Heart right ventricle (tissue), 16 donors: ENCODE measurements at regions not wholly inside any gene's neighbourhood (a gene's known extent, or its start where the extent isn't known, plus 50 kb on each side); places are given as distances from the start of the nearest gene placed in this dataset.
A peak's percentile ranks its signal among the peaks of the same experiment; 100 is the strongest.

Experiments used
- ATAC-seq, 8 donors: fragments of 200-7000 bp; cut with Tn5 transposase; one replicate each; pipeline ENCODE4 v1.9.1; 2020; ENCODE audit warnings: mild to moderate bottlenecking in 8 of 8, moderate library complexity in 8 of 8, moderate number of reproducible peaks in 1 of 8
- DNase-seq, 2 donors: peaks; one replicate each; pipeline ENCODE4 v3.0.0-alpha.2; 2020
- H3K27ac ChIP-seq, 10 donors: fragments of 200-600 bp; sonication (generic) in 2 of 10; one replicate each; pipeline versions ENCODE4 v1.5.0 to v1.8.0; 2020 to 2022; ENCODE audit warnings: mild to moderate bottlenecking in 3 of 10
- H3K27me3 ChIP-seq, 7 donors: fragments of 200-600 bp; one replicate each; pipeline ENCODE4 v1.8.0; 2021 to 2022; ENCODE audit warnings: mild to moderate bottlenecking in 2 of 7
- H3K36me3 ChIP-seq, 9 donors: fragments of 200-600 bp; sonication (generic) in 1 of 9; one replicate each; pipeline versions ENCODE4 v1.5.0 to v1.8.0; 2020 to 2022; ENCODE audit warnings: mild to moderate bottlenecking in 2 of 9
- H3K4me1 ChIP-seq, 9 donors: fragments of 200-600 bp; sonication (generic) in 1 of 9; one replicate each; pipeline versions ENCODE4 v1.5.0 to v1.8.0; 2020 to 2022; ENCODE audit warnings: mild to moderate bottlenecking in 4 of 9
- H3K4me3 ChIP-seq, 10 donors: fragments of 200-600 bp; sonication (generic) in 2 of 10; one replicate each; pipeline versions ENCODE4 v1.5.0 to v1.8.0; 2020 to 2022; ENCODE audit warnings: mild to moderate bottlenecking in 7 of 10, moderate library complexity in 2 of 10
- H3K9me3 ChIP-seq, 11 donors: fragments of 200-600 bp in 10 of 11; sonication (generic) in 2 of 11; one replicate each; pipeline versions ENCODE4 v1.5.0 to v1.8.0; 2013 to 2022; ENCODE audit warnings: mild to moderate bottlenecking in 2 of 11, control low read depth in 1 of 11, moderate library complexity in 1 of 11
- CTCF ChIP-seq, 9 donors: fragments of 200-600 bp; sonication (generic) in 2 of 9; IDR thresholded peaks; one replicate each; pipeline versions ENCODE4 v1.5.0 to v1.8.0; 2021 to 2022; ENCODE audit warnings: antibody characterized with exemption in 9 of 9, mild to moderate bottlenecking in 5 of 9, moderate library complexity in 1 of 9
- WGBS, 2 donors: extraction: QIAGEN DNeasy Blood & Tissue Kit; methylation state at CpG; one replicate each; pipeline ENCODE4 v1.1.7; 2013; ENCODE audit warnings: inconsistent platforms in 1 of 2; 5-methylcytosine and 5-hydroxymethylcytosine counted together
- intact Hi-C, 10 donors: fragments of 100-400 bp; cut with DNase I; formaldehyde crosslinking; loops; one replicate each; pipeline versions ENCODE4 v1.11.1 to v1.14.2; 2022
- donor health status: Arrhythmogenic right ventricular cardiomyopathy.
- donor health status: ischemic (EF 13 %, LVEDD 7.1; RV severe dilation, severe dysfunction).
- donor health status: healthy with polysubstance abuse.
- donor health status: DM: no; HTN: yes; CAD: no.
- donor health status: DM: no; HTN: no; CAD: no.
- donor health status: ischemic (EF 25% LVEDD 6.9; RV normal size, moderate dysfunction).
- donor health status: ischemic (EF 25% LVEDD 5.7; RV mildly dilated, moderate dysfunction).
- donor health status: healthy.
- donor health status: DM: yes; HTN: yes; CAD: no.
- donor health status: Ischemic cardiomyopathy.
- donor health status: ischemic (EF 35%, LVEDD 5.7; RV mildly dilated, moderate dysfunction).
- donor health status: nonischemic (EF 11% LVEDD 7.7; RV severe dilation, severe dysfunction).
- donor health status: DM: yes; HTN: yes; CAD: no.
- donor health status: PGD.
- donor health status: ischemic (EF 29% LVEDD 5.4; RV normal size, mild dysfunction).
- donor health status: nonischemic (EF 23%, LVEDD 6.1; RV moderate dilation, normal function).

DNA sequence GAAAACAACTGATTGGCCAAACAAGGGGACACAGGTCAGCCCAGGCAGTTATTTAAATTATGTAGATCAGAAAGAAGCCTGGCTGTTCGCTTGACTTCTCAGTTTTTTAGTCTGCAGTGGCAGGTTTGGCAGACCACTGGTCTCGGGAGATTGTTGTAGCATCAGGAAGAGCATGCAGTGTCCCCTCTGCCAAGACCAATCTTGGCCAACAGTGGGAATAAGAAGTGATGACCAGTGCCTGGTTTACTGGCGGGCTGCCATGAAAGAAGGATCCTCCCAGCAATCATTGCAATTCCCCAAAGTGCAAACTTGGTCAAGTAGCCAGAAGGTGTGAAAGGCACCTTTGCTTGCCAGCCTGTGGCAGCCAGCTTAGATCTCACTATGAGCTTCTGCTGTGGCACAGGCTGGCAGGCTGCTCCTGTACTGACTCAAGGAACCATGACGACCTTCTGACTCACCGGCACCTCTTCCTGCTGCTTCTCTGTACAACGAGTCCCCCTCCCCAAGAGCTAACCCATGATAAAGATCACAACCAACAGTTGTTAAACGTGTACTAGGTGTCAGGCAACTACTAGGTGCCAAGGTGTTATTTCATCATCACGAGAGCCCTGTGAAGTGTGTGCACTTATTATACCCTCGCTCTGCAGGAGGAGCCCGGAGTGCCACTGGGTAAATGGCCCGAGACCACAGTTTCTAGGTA lies 76.8 kb upstream of the DUSP22 start:
- Histone ChIP-seq H3K36me3 (no peaks in the 10 kb centered on the region), H3K27me3 (peaks cover 0 to 32% (median 7%) of the 10 kb centered on the region in 7 donors), H3K9me3 (peaks cover 0 to 13% (median 0%) of the 10 kb centered on the region in 11 donors), H3K27ac (no peak overlapping the region), H3K4me1 (peaks cover 0 to 13% (median 0%) of the 10 kb centered on the region in 9 donors), H3K4me3 (no peak overlapping the region)
- no peak for TF ChIP-seq CTCF (IDR thresholded peaks at IDR 0.05)
- WGBS, 2 donors = 64 to 75% methylated on average over 11 of the region's 11 CpGs
- DNase-seq (no peak), ATAC-seq (peak in 2 of 8 donors; percentile 43 to 67)
- intact Hi-C loops = loop anchor here in 1 of 10 donors (10.0 kb wide), 1 partner anchor 189 kb away; no protein-coding TSS in a partner anchor

DNA sequence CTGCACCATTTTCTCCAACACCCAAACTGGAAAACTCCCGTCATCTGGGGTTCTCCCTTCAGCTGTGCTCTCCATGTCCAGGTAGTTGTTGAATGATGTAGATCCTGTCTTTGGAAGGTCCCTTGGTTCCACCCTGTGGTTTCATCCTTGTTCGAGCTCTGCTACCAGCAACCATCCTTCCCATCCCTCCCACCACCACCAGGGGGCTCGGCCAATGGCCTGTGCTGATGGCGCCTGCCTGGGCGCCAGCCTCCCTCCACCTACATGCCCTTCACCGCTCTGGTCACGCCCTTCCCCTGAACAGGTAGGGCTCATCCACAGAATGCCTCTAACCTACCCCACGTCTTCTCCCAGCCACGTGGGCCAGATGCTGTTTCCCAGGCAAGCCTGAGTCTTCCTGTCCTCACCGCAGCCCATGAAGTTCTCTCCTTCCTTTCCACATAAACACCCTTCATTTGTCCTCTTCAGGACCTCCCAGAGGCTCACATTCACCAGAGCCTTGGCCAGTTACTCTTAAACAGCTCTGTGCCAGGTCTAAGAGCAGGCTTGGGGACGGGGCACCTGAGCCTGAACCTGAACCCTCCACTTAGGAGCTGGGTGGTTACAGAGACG lies 75.1 kb upstream of the DUSP22 start:
- H3K4me3 ChIP-seq = no peak overlapping the region
- H3K27me3 ChIP-seq = peaks cover 0 to 28% (median 4%) of the 10 kb centered on the region in 7 donors
- H3K9me3 ChIP-seq = peaks cover 0 to 13% (median 0%) of the 10 kb centered on the region in 11 donors
- peaks cover 0 to 29% (median 0%) of the 10 kb centered on the region in 9 donors for H3K4me1 ChIP-seq
- 78 to 84% methylated on average over 12 of the region's 12 CpGs for WGBS, 2 donors
- intact Hi-C loops = loop anchor here in 1 of 10 donors (10.0 kb wide), 1 partner anchor 188 kb away; no protein-coding TSS in a partner anchor
- H3K36me3 ChIP-seq = no peaks in the 10 kb centered on the region
- TF ChIP-seq CTCF (IDR thresholded peaks at IDR 0.05) = peak in 8 of 9 donors; percentile 25 to 50 (median 41)
- DNase-seq (no peak), ATAC-seq (no peak)
- H3K27ac ChIP-seq = no peak overlapping the region

- intact Hi-C loops = loop anchor here in 1 of 10 donors (10.0 kb wide), 1 partner anchor 186 kb away; no protein-coding TSS in a partner anchor
- H3K4me1 ChIP-seq = peaks cover 0 to 29% (median 0%) of the 10 kb centered on the region in 9 donors
- 89 to 90% methylated on average over 22 of the region's 22 CpGs for WGBS, 2 donors
- H3K9me3 ChIP-seq = peaks cover 0 to 12% (median 0%) of the 10 kb centered on the region in 11 donors
- H3K27ac ChIP-seq = no peak overlapping the region
- no peak overlapping the region for H3K4me3 ChIP-seq
- no peak for DNase-seq
- ATAC-seq = no peak
- H3K27me3 ChIP-seq = peaks cover 0 to 22% (median 4%) of the 10 kb centered on the region in 7 donors
- TF ChIP-seq CTCF (IDR thresholded peaks at IDR 0.05) = no peak
- no peaks in the 10 kb centered on the region for H3K36me3 ChIP-seq
These were observed 73.9 kb upstream of the DUSP22 start for GRCh38 chr6:218153-219018.
